Nephron progenitor cell (in vitro differentiated cells): ENCODE measurements at regions not wholly inside any gene's neighbourhood (a gene's known extent, or its start where the extent isn't known, plus 50 kb on each side); places are given as distances from the start of the nearest gene placed in this dataset.

Experiments
- DNase-seq: peaks from one replicate; pipeline ENCODE4 v3.0.0; 2021
- H3K27ac Mint-ChIP-seq: 2 replicates; pipeline ENCODE4 v1.8.0; 2021; ENCODE audit warnings: mild to moderate bottlenecking, moderate library complexity, mixed read lengths
- H3K27me3 Mint-ChIP-seq: 2 replicates; pipeline ENCODE4 v1.8.0; 2021; ENCODE audit warnings: mild to moderate bottlenecking, low read depth, mixed read lengths; ENCODE audit not compliant: poor library complexity
- H3K36me3 Mint-ChIP-seq: 2 replicates; pipeline ENCODE4 v1.8.0; 2021; ENCODE audit warnings: low read depth, mixed read lengths
- H3K4me1 Mint-ChIP-seq: 2 replicates; pipeline ENCODE4 v1.8.0; 2021; ENCODE audit warnings: mixed read lengths
- H3K4me3 Mint-ChIP-seq: 2 replicates; pipeline ENCODE4 v1.8.0; 2021; ENCODE audit warnings: mild to moderate bottlenecking, moderate library complexity, mixed read lengths
- H3K9me3 Mint-ChIP-seq: 2 replicates; pipeline ENCODE4 v1.8.0; 2021; ENCODE audit warnings: mild to moderate bottlenecking, moderate library complexity, mixed read lengths
- TF ChIP-seq, protein P1 (sequence below): fragments of 200-600 bp; sonication (generic); IDR thresholded peaks from 2 replicates; pipeline ENCODE4 v1.5.0; 2021; ENCODE audit warnings: antibody characterized with exemption

DNA sequence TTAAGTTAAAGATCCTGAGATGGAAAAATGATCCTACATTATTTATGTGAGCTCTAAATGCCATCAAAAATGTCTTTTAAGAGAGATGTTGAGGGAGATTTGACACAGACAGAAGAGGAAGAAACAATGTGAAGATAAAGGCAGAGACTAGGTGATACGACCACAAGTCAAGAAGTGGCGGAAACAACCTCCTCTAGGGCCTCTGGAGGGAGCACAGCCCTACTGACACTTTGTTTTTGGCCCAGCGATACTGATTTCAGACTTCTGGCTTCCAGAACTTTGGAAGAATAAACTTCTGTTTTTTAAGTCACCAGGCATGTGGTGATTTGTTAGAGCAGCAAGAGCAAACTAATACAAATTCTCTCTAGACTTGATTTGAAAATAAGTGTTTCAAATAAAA lies 1216.1 kb downstream of the FSTL5 start:
- Mint-ChIP-seq H3K9me3 (peaks cover 3% of the 10 kb centered on the region), H3K27me3 (no peaks in the 10 kb centered on the region), H3K27ac (no peak overlapping the region), H3K4me1 (no peaks in the 10 kb centered on the region), H3K4me3 (no peak overlapping the region), H3K36me3 (no peaks in the 10 kb centered on the region)
- TF ChIP-seq, protein P1, sequence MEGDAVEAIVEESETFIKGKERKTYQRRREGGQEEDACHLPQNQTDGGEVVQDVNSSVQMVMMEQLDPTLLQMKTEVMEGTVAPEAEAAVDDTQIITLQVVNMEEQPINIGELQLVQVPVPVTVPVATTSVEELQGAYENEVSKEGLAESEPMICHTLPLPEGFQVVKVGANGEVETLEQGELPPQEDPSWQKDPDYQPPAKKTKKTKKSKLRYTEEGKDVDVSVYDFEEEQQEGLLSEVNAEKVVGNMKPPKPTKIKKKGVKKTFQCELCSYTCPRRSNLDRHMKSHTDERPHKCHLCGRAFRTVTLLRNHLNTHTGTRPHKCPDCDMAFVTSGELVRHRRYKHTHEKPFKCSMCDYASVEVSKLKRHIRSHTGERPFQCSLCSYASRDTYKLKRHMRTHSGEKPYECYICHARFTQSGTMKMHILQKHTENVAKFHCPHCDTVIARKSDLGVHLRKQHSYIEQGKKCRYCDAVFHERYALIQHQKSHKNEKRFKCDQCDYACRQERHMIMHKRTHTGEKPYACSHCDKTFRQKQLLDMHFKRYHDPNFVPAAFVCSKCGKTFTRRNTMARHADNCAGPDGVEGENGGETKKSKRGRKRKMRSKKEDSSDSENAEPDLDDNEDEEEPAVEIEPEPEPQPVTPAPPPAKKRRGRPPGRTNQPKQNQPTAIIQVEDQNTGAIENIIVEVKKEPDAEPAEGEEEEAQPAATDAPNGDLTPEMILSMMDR = no peak
- DNase-seq = no peak

DNA sequence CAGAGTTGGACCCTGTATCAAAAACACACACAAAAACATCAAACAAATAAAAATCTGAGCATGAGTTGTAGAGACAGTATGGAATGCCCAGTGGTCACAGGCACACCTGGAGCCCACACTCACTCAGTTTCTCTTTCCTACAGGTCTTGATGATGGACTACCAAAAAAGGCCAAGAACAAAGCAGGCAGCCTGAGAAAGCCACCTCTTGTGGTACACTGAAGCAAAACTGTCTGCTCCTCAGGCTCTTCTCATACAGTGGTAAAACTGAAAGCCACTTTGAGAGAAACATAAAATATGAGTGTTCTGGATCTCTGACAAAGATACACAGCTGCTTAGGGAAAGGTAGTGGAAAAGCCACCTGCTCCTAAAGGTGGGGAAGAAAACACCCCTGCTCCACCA lies 1206.9 kb downstream of the FSTL5 start:
- TF ChIP-seq, protein P1 = no peak
- no peak for DNase-seq
- no peaks in the 10 kb centered on the region for H3K4me1 Mint-ChIP-seq
- H3K4me3 Mint-ChIP-seq = no peak overlapping the region
- no peaks in the 10 kb centered on the region for H3K36me3 Mint-ChIP-seq
- no peaks in the 10 kb centered on the region for H3K27me3 Mint-ChIP-seq
- no peaks in the 10 kb centered on the region for H3K9me3 Mint-ChIP-seq
- no peak overlapping the region for H3K27ac Mint-ChIP-seq

DNA sequence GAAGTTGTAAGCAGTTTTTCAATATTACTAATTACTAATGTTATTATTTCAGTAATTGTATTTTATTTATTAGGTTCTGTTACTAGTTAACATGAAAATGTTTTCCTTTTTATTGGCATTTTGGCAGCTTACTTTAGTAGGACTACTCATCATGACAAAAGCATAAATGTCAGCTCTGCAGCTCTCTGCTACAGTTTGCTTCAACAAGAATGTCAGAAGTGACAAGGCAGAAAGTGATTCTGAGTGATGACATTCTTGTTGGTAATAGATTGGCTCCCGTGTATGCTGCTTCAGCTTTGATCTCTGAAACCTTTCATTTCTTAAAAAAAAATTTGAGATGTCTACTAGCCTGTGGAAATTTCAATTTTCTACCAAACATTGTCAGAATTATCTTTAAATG lies 1193.9 kb downstream of the FSTL5 start:
- Mint-ChIP-seq H3K36me3 (no peaks in the 10 kb centered on the region), H3K4me1 (no peaks in the 10 kb centered on the region), H3K27me3 (no peaks in the 10 kb centered on the region), H3K4me3 (no peak overlapping the region), H3K27ac (no peak overlapping the region), H3K9me3 (no peaks in the 10 kb centered on the region)
- TF ChIP-seq, protein P1 = no peak
- DNase-seq = no peak

DNA sequence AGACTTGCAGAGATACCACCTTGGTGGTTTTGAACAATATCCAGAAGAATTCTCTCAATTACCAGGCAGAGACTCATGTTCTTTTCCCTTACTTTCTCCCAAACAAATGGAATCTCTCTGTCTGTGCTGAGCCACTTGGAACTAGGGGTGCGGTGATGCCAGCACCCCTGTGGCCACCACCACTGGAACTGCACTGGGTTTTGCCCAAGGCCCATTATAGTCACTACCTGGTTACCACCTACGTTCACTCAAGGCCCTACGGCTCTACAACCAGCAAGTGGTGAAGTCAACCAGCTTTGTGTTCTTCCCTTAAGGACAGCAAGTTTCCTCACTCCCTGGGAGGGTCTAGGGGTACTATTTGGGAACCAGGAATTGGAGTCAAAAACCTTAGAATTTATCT lies 1183.7 kb downstream of the FSTL5 start:
- Mint-ChIP-seq H3K27ac (no peak overlapping the region), H3K4me1 (no peaks in the 10 kb centered on the region), H3K27me3 (no peaks in the 10 kb centered on the region), H3K9me3 (no peaks in the 10 kb centered on the region), H3K36me3 (no peaks in the 10 kb centered on the region), H3K4me3 (no peak overlapping the region)
- DNase-seq = no peak
- TF ChIP-seq, protein P1 = no peak

DNA sequence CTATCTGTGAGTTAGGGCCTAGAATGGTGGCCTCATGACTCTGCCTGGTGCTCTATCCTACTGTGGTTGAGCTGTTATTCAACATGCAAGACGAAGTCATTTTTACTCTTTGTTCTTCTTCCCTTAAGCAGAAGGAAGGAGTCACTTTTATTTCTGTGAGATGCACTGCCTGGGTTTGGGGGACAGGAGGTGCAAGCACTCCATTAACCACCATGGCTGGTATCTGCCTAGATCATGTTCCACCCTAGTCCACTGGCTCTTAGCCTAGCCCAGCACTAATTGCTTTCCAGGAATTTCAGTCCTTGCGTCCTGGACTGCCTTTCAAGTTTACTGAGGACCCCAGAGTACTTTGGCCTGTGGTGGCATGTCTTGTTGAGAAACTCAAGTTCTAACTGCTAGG lies 1182.7 kb downstream of the FSTL5 start:
- Mint-ChIP-seq H3K27ac (no peak overlapping the region), H3K4me1 (no peaks in the 10 kb centered on the region), H3K27me3 (no peaks in the 10 kb centered on the region), H3K4me3 (no peak overlapping the region), H3K36me3 (no peaks in the 10 kb centered on the region), H3K9me3 (no peaks in the 10 kb centered on the region)
- DNase-seq = no peak
- TF ChIP-seq, protein P1 = no peak

DNA sequence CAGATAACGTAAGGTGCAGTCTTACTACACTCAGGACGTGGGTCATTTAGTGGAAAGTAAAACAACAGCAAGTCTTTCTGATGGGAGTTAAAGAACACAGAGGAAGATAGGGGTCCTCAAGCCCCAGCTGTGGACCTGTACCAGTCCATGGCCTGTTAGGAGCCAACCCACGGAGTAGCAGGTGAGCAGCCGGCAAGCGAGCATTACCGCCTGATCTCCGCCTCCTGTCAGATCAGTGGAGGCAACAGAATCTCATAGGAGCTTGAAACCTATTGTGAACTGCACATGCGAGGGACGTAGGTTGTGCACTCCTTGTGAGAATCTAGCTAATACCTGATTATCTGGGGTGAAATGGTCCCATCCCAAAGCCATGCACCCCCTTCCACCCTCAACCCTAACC lies 1180.8 kb downstream of the FSTL5 start:
- DNase-seq = no peak
- no peak overlapping the region for H3K27ac Mint-ChIP-seq
- TF ChIP-seq, protein P1 = no peak
- no peak overlapping the region for H3K4me3 Mint-ChIP-seq
- no peaks in the 10 kb centered on the region for H3K36me3 Mint-ChIP-seq
- no peaks in the 10 kb centered on the region for H3K27me3 Mint-ChIP-seq
- H3K4me1 Mint-ChIP-seq = no peaks in the 10 kb centered on the region
- no peaks in the 10 kb centered on the region for H3K9me3 Mint-ChIP-seq
